ENCODE measurements at regions not wholly inside any gene's neighbourhood (a gene's known extent, or its start where the extent isn't known, plus 50 kb on each side); places are given as distances from the start of the nearest gene placed in this dataset.
"Not testable (repeated sequence)": the region's sequence is repeated elsewhere in the genome, so short reads cannot be mapped to it uniquely, and the experiment has no call there.

- no peak for DNase-seq (ENCODE audit: extremely low read depth, low read depth)
Measured at GRCh38 chr5:72760259-72760658, 56.2 kb upstream of the TNPO1 start.

DNA sequence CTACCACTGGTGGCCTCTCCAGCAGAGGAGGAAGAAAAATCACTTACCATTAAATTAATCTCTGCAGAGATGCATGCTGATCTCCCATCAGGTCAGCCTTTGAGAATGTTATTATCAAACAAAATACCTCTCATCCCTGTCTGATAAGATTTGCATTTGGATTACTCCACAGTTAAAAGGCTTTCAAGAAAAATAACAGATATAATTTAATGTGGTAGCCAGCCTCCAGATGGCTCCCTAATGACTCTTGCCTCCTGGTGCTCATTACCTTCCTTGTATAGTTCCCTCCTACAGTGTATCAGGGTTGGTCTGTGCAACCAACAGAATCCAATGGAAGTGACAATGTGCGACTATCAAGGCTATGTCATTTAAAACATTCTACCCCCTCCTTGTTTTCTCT is 63.6 kb upstream of the TNPO1 start:
- DNase-seq (ENCODE audit: extremely low read depth, low read depth), result no peak

DNA sequence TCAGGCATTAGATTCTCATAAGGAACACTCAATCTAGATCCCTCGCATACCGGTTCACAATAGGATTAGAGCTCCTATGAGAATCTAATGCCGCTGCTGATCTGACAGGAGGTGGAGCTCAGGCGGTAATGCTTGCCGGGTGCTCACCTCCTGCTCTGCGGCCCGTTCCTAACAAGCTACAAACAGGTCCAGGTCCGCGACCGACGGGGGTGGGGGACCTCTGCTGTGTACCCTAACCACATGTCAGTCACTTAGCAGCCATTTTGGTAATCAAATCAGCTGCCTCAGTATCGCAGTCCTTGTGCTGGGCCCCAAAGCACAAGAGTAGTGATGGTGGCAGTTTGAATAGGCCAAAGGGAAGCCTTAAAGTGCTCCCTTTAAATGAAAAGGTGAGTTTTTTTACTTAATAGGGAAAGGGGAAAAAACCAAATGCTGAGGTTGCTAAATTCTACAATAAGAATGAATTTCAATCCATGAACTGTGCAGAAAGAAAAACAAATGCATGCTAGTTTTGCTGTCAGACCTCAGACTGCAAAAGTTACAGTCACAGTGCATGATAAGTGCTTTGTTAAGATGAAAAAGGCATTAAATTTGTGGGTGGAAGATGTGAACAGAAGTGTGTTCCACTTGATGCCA is 67.0 kb upstream of the TNPO1 start:
- no peak for DNase-seq (ENCODE audit: extremely low read depth, low read depth)

GRCh38 chr5:72747826-72748225 is 68.6 kb upstream of the TNPO1 start:
- no peak for DNase-seq (ENCODE audit: extremely low read depth, low read depth)

- DNase-seq (ENCODE audit: extremely low read depth, low read depth), result no peak
Measured at GRCh38 chr5:72746736-72747135, 69.7 kb upstream of the TNPO1 start.

DNA sequence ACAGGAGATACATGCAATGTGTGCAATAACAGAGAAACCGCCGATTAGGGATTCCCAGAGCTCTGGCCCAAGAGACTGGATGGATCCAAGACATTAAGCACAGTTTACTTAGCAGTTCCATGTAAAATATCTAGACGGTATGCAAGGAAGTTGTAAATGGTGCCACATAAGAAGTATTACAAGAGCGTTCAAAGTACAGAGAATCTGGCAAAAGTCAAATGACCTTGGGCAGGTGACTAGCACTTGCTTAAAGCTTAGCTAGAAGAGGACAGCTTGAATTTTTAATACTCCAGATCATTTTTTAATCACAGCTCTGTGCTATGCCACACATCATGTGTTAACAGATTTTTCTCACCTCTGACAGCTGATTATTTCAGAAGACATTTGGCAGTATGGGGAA is 72.3 kb upstream of the TNPO1 start:
- no peak for DNase-seq (ENCODE audit: extremely low read depth, low read depth)

GRCh38 chr5:72741805-72742204 is 74.7 kb upstream of the TNPO1 start:
- DNase-seq (ENCODE audit: extremely low read depth, low read depth), result no peak

DNA sequence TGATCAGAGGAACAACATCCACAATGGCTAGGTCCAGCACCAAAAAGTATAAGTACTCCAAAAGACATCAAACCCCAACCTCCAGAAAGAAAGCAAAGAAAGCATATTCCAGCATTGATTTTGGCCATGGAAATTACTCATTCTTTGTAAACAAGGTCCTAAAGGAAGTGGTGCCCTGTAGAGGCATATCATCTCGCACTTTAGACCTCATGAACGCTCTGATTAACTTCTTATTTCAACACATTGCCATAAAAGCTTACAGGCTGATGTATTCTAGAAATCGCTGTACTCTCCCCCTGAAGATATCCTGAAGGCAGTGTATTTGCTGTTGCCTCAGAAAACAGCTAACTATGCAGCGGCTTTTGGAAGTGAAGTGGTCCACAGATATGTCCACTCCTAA is 82.7 kb upstream of the TNPO1 start:
- DNase-seq (ENCODE audit: extremely low read depth, low read depth), result no peak

GRCh38 chr5:72723581-72723980 is 92.9 kb upstream of the TNPO1 start:
- DNase-seq (ENCODE audit: extremely low read depth, low read depth), result no peak

- DNase-seq (ENCODE audit: extremely low read depth, low read depth), result no peak
Measured at GRCh38 chr5:72722792-72723452, 93.5 kb upstream of the TNPO1 start.

DNA sequence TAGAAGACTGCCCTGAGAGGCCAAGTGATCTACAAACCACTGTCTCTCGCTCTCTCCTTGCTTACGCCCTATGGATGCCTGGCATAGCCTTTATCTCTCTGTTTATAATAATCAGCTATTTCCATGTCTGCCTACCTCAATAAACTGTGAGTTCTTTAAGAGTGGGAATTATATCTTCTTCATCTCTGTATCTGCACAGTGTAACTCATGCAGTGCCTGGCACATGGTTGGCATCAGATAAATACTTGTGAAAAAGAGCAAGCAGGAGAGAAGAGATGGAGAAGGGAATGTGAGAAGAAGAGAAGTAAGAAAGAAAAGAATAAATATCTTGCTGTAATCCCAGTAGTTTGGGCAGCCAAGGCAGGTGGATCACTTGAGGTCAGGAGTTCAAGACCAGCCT is 94.6 kb upstream of the TNPO1 start:
- no peak for DNase-seq (ENCODE audit: extremely low read depth, low read depth)

GRCh38 chr5:72720205-72720604 is 96.3 kb upstream of the TNPO1 start:
- no peak for DNase-seq (ENCODE audit: extremely low read depth, low read depth)

GRCh38 chr5:72711351-72711750 is 105.1 kb upstream of the TNPO1 start:
- DNase-seq (ENCODE audit: extremely low read depth, low read depth), result no peak

GRCh38 chr5:72709341-72709740 is 107.1 kb upstream of the TNPO1 start:
- no peak for DNase-seq (ENCODE audit: extremely low read depth, low read depth)

DNA sequence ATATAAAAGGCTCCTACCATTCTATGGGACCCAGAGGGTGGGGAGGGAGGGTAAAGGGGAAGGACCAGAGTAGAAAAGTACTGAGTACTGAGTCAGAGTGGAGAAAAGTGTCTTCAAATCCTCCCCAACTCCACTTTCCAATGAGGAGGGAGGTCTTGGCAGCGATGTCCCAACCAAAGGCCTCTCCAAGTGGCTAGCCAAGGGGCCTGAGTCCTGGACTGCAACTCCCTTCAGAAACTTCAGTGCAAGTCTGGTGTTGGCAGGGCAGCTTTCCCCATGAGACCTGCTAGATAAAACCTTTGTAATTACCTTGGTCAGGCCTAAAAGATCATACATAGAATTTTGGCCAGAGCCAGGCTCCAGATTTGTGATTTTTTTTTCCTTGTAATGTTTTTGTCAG is 111.3 kb upstream of the TNPO1 start:
- DNase-seq (ENCODE audit: extremely low read depth, low read depth), result no peak

- DNase-seq (ENCODE audit: extremely low read depth, low read depth), result no peak
Measured at GRCh38 chr5:72703876-72704275, 112.6 kb upstream of the TNPO1 start.

DNA sequence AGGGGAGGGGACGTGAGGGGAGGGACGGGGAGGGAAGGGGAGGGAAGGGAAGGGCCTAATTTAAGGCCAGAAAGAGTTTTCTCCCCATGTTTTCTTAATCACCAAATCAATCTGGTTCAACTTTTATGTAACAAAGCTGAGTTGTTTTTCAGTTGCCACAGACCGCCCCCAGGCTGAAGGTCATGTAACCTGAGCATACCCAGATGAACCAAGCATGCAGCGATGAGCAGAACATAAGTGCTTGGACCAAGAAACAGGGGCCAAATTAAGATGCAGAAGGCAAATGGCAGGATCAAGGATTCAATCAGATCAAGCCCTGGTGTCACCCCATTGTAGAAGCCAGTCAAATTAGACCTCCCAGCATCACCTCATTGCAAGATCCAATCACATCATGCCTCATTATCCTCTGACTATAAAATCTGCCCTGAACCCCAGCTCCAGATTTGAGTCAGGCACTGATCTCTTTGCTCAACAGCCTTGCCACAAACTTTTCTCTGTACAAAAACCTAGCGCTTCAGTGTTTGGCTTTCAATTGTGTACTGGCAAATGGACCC is 113.5 kb upstream of the TNPO1 start:
- DNase-seq (ENCODE audit: extremely low read depth, low read depth), result no peak

DNA sequence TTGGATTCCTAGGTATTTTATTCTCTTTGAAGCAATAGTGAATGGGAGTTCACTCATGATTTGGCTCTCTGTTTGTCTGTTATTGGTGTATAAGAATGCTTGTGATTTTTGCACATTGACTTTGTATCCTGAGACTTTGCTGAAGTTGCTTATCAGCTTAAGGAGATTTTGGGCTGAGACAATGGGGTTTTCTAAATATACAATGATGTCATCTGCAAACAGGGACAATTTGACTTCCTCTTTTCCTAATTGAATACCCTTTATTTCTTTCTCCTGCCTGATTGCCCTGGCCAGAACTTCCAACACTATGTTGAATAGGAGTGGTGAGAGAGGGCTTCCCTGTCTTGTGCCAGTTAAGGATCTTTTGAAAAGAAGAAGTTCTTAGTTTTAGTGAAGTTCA is 114.4 kb upstream of the TNPO1 start:
- DNase-seq (ENCODE audit: extremely low read depth, low read depth), result not testable (repeated sequence)

GRCh38 chr5:72698481-72698880 is 118.0 kb upstream of the TNPO1 start:
- no peak for DNase-seq (ENCODE audit: extremely low read depth, low read depth)

- no peak for DNase-seq (ENCODE audit: extremely low read depth, low read depth)
Measured at GRCh38 chr5:72697622-72698021, 118.8 kb upstream of the TNPO1 start.

- DNase-seq (ENCODE audit: extremely low read depth, low read depth), result no peak
Measured at GRCh38 chr5:72695659-72696058, 120.8 kb upstream of the TNPO1 start.

- no peak for DNase-seq (ENCODE audit: extremely low read depth, low read depth)
Measured at GRCh38 chr5:72694856-72695255, 121.6 kb upstream of the TNPO1 start.
